GM12878 (cell line): ENCODE measurements at regions not wholly inside any gene's neighbourhood (a gene's known extent, or its start where the extent isn't known, plus 50 kb on each side); places are given as distances from the start of the nearest gene placed in this dataset.

Experiments used
- ATAC-seq: fragments of 200-7000 bp; cut with Tn5 transposase; 3 replicates; pipeline ENCODE4 v1.9.1; 2020; ENCODE audit warnings: mild to moderate bottlenecking, moderate library complexity
- BruUV-seq: library from RNA; stranded (reverse); fragments of 400-500 nt; replicated peaks from 2 replicates; lab custom pipeline; 2021; lab: Mats Ljungman, UMichigan
- CTCF ChIA-PET: fragments of 300-600 bp; sonication (Branson Sonifier 250); formaldehyde crosslinking; extraction: SDS; loops from one replicate; lab custom pipeline; 2021; ENCODE audit warnings: inconsistent platforms; lab: Yijun Ruan, JAX
- POLR2A ChIA-PET: fragments of 350-600 bp; formaldehyde crosslinking; extraction: SDS; loops from one replicate; lab custom pipeline; 2021; ENCODE audit warnings: inconsistent platforms; lab: Charles Lee
- RAD21 ChIA-PET: fragments of 300-600 bp; sonication (Branson Sonifier 250); formaldehyde crosslinking; loops from one replicate; lab custom pipeline; 2023; ENCODE audit warnings: antibody characterized with exemption; ENCODE audit not compliant: unreplicated experiment; lab: Charles Lee
- SMC1A ChIA-PET: fragments of 300-600 bp; sonication (Branson Sonifier 250); formaldehyde crosslinking; loops from one replicate; lab custom pipeline; 2023; ENCODE audit not compliant: unreplicated experiment, uncharacterized antibody; lab: Charles Lee
- DNase-seq: peaks from one replicate; pipeline ENCODE4 v3.0.0-alpha.2; 2011; ENCODE audit warnings: low read depth, low spot score
- FAIRE-seq: peaks from 3 replicates; lab custom pipeline; 2011; peaks lifted over from hg19 to GRCh38; lab: Jason Lieb, UNC
- H2AFZ ChIP-seq: 2 replicates; pipeline ENCODE4 v1.6.0; 2011; ENCODE audit warnings: low read depth, low read length, control low read depth; ENCODE audit not compliant: control insufficient read depth
- H3K27ac ChIP-seq: 2 replicates; pipeline ENCODE4 v1.5.1; 2011; ENCODE audit warnings: control low read depth; ENCODE audit not compliant: control insufficient read depth, insufficient read depth
- H3K27me3 ChIP-seq, 2 experiments: replicated peaks in 1 of 2; 2 replicates each; pipeline versions ENCODE4 v1.6.0 to v1.6.1; 2011; ENCODE audit warnings: low read length in 1 of 2; ENCODE audit not compliant: control insufficient read depth in 2 of 2, insufficient read depth in 2 of 2
- H3K36me3 ChIP-seq, 2 experiments: 2 replicates each; pipeline ENCODE4 v1.5.1; 2011; ENCODE audit warnings: low read length in 1 of 2; ENCODE audit not compliant: control insufficient read depth in 2 of 2, insufficient read depth in 2 of 2
- H3K4me1 ChIP-seq: 2 replicates; pipeline ENCODE4 v1.6.1; 2011; ENCODE audit warnings: mild to moderate bottlenecking, low read length, moderate library complexity, mixed read lengths; ENCODE audit not compliant: control insufficient read depth, insufficient read depth
- H3K4me2 ChIP-seq: 2 replicates; pipeline ENCODE4 v1.6.0; 2011; ENCODE audit warnings: control low read depth; ENCODE audit not compliant: control insufficient read depth, insufficient read depth
- H3K4me3 ChIP-seq: fragments of 200-600 bp; sonication (generic); 2 replicates; pipeline ENCODE4 v1.5.1; 2016
- H3K79me2 ChIP-seq: 2 replicates; pipeline ENCODE4 v1.6.0; 2011; ENCODE audit warnings: low read length; ENCODE audit not compliant: control insufficient read depth, insufficient read depth
- H3K9ac ChIP-seq: 2 replicates; pipeline ENCODE4 v1.8.0; 2011; ENCODE audit warnings: low read length, control low read depth, mixed read lengths; ENCODE audit not compliant: control insufficient read depth, insufficient read depth
- H3K9me3 ChIP-seq: replicated peaks from 3 replicates; pipeline ENCODE4 v1.5.1; 2011; ENCODE audit warnings: mild to moderate bottlenecking, low read length; ENCODE audit not compliant: control insufficient read depth, insufficient read depth
- H4K20me1 ChIP-seq: 2 replicates; pipeline ENCODE4 v1.6.0; 2011; ENCODE audit not compliant: control insufficient read depth, insufficient read depth
- ATF7 ChIP-seq: fragments of 450-650 bp; IDR thresholded peaks from 2 replicates; pipeline ENCODE4 v1.6.1; 2016; ENCODE audit warnings: low read depth, mild to moderate bottlenecking
- JUNB ChIP-seq: IDR thresholded peaks from 2 replicates; pipeline ENCODE4 v1.6.1; 2016; ENCODE audit warnings: antibody characterized with exemption, mild to moderate bottlenecking
- KAT2A ChIP-seq: conservative IDR thresholded peaks from 2 replicates; pipeline ENCODE4 v1.6.1; 2011; ENCODE audit warnings: low read depth, low read length; ENCODE audit not compliant: control insufficient read depth
- MEF2A ChIP-seq: IDR thresholded peaks from 2 replicates; pipeline ENCODE4 v1.6.1; 2011; ENCODE audit warnings: low read depth, mild to moderate bottlenecking, low read length, moderate library complexity; ENCODE audit not compliant: insufficient read depth
- MLLT1 ChIP-seq: fragments of 450-650 bp; IDR thresholded peaks from 2 replicates; pipeline ENCODE4 v1.6.1; 2016; ENCODE audit warnings: mild to moderate bottlenecking
- MYC ChIP-seq: IDR thresholded peaks from 2 replicates; pipeline ENCODE4 v1.6.1; 2011; ENCODE audit warnings: mild to moderate bottlenecking, low read length, moderate library complexity, inconsistent platforms; ENCODE audit not compliant: insufficient read depth, insufficient replicate concordance, insufficient read length, severe bottlenecking
- NKRF ChIP-seq: fragments of 450-650 bp; conservative IDR thresholded peaks from 2 replicates; pipeline ENCODE4 v1.6.1; 2017; ENCODE audit warnings: mild to moderate bottlenecking, moderate library complexity
- POLR2AphosphoS5 ChIP-seq: IDR thresholded peaks from 2 replicates; pipeline ENCODE4 v1.6.1; 2011; ENCODE audit warnings: mild to moderate bottlenecking, low read length, inconsistent platforms
- PRDM15 ChIP-seq: fragments of 450-650 bp; formaldehyde crosslinking; IDR thresholded peaks from 2 replicates; pipeline ENCODE4 v1.4.0; 2020; ENCODE audit warnings: mild to moderate bottlenecking, moderate library complexity
- RCOR1 ChIP-seq: conservative IDR thresholded peaks from 2 replicates; pipeline ENCODE4 v1.6.1; 2012; ENCODE audit warnings: low read depth, low read length, improper control_type of control experiment
- RELA ChIP-seq: fragments of 450-650 bp; IDR thresholded peaks from 2 replicates; pipeline ENCODE4 v1.8.0; 2014; ENCODE audit warnings: borderline replicate concordance; ENCODE audit not compliant: partially characterized antibody
- SREBF2 ChIP-seq: IDR thresholded peaks from 2 replicates; pipeline ENCODE4 v1.6.1; 2012; ENCODE audit warnings: mild to moderate bottlenecking, low read length
- STAT3 ChIP-seq: IDR thresholded peaks from 2 replicates; pipeline ENCODE4 v1.6.1; 2011; ENCODE audit warnings: low read depth, low read length, improper control_type of control experiment
- TAF1 ChIP-seq: IDR thresholded peaks from 2 replicates; pipeline ENCODE4 v1.6.1; 2011; ENCODE audit warnings: mild to moderate bottlenecking, low read depth, low read length, borderline replicate concordance
- TCF7 ChIP-seq: IDR thresholded peaks from 2 replicates; pipeline ENCODE4 v1.6.1; 2014; ENCODE audit warnings: antibody characterized with exemption, borderline replicate concordance
- USF1 ChIP-seq: IDR thresholded peaks from 2 replicates; pipeline ENCODE4 v1.6.1; 2011; ENCODE audit warnings: borderline replicate concordance, low read depth, mild to moderate bottlenecking, moderate library complexity, mixed read lengths, low read length; ENCODE audit not compliant: insufficient read depth; ENCODE audit errors: extremely low read length
- WGBS: methylation state at CpG from one replicate; pipeline ENCODE4 v1.1.6; 2016; ENCODE audit warnings: low lambda C conversion rate; ENCODE audit not compliant: insufficient replicate concordance, insufficient coverage; ENCODE audit errors: missing lambda C conversion rate; 5-methylcytosine and 5-hydroxymethylcytosine counted together
- in situ Hi-C: fragments of 300-500 bp; cut with MboI; formaldehyde crosslinking; loops from 9 replicates; pipeline ENCODE4 v1.14.3; 2018; ENCODE audit warnings: mixed read lengths
- intact Hi-C: fragments of 100-400 bp; cut with micrococcal nuclease; formaldehyde crosslinking; loops from one replicate; pipeline ENCODE4 v1.14.2; 2022; ENCODE audit not compliant: unreplicated experiment

- Histone ChIP-seq H3K9ac (no peak overlapping the region), H3K79me2 (no peaks in the 10 kb centered on the region), H4K20me1 (peaks cover 2% of the 10 kb centered on the region; the same call in 1 of the 2 replicates), H3K4me3 (no peak overlapping the region), H3K27me3 (peaks cover 0 to 11% of the 10 kb centered on the region in 2 experiments; a peak in 3 of 4 replicates), H2AFZ (no peak overlapping the region), H3K4me1 (peaks cover 8% of the 10 kb centered on the region; the same call in 1 of the 2 replicates), H3K36me3 (no peaks in the 10 kb centered on the region), H3K4me2 (no peak overlapping the region), H3K9me3 (no peaks in the 10 kb centered on the region; the same call in 1 of the 3 replicates), H3K27ac (no peak overlapping the region)
- ChIA-PET POLR2A (no interaction called here), SMC1A (interaction anchor here (0.7 kb wide), 1 partner anchor 421 kb away, joined by 3 read pairs; no protein-coding TSS in a partner anchor), RAD21 (no interaction called here), CTCF (no interaction called here)
- 76% methylated on average over 8 of the region's 8 CpGs for WGBS
- no peak for FAIRE-seq
- intact Hi-C loops (loop anchor here (5.0 kb wide), 1 partner anchor 443 kb away; no protein-coding TSS in a partner anchor), in situ Hi-C loops (no loop called here)
- no peak for ATAC-seq
- TF ChIP-seq RELA (no peak), TCF7 (no peak), JUNB (no peak), RCOR1 (no peak), PRDM15 (CRISPR knock-in tag) (no peak), ATF7 (no peak), MEF2A (no peak), TAF1 (no peak), NKRF (no peak), STAT3 (no peak), MYC (no peak), SREBF2 (no peak), KAT2A (no peak), MLLT1 (no peak), POLR2AphosphoS5 (no peak), USF1 (no peak)
- DNase-seq = no peak
- no TSS peak for BruUV-seq
Observed at GRCh38 chr13:50359779-50360178, 344.5 kb downstream of the KCNRG start.
